ENCODE measurements at regions not wholly inside any gene's neighbourhood (a gene's known extent, or its start where the extent isn't known, plus 50 kb on each side); places are given as distances from the start of the nearest gene placed in this dataset.
"Not testable (repeated sequence)": the region's sequence is repeated elsewhere in the genome, so short reads cannot be mapped to it uniquely, and the experiment has no call there.

- no peak for DNase-seq
Observed at GRCh38 chr6:100084316-100084990, 90.4 kb upstream of the MCHR2 start.

- no peak for DNase-seq
Observed at GRCh38 chr6:100078509-100078908, 84.5 kb upstream of the MCHR2 start.

GRCh38 chr6:100065348-100065747 is 71.3 kb upstream of the MCHR2 start:
- no peak for DNase-seq

GRCh38 chr6:100062621-100063020 is 68.6 kb upstream of the MCHR2 start:
- no peak for DNase-seq

- DNase-seq = no peak
Observed at GRCh38 chr6:100057941-100058340, 63.9 kb upstream of the MCHR2 start.

- DNase-seq = no peak
Observed at GRCh38 chr6:100050550-100050949, 56.5 kb upstream of the MCHR2 start.

GRCh38 chr6:100043961-100044360 is 49.9 kb upstream of the MCHR2 start:
- DNase-seq = not testable (repeated sequence)
